GM12891 (cell line): ENCODE measurements at regions not wholly inside any gene's neighbourhood (a gene's known extent, or its start where the extent isn't known, plus 50 kb on each side); places are given as distances from the start of the nearest gene placed in this dataset.

Experiments used
- DNase-seq: peaks from one replicate; pipeline ENCODE4 v3.0.0; 2011; ENCODE audit warnings: low spot score; ENCODE audit not compliant: insufficient read length
- FAIRE-seq: peaks from 2 replicates; lab custom pipeline; 2011; peaks lifted over from hg19 to GRCh38; lab: Jason Lieb, UNC
- PAX5 ChIP-seq: IDR thresholded peaks from 2 replicates; pipeline ENCODE4 v1.6.1; 2011; ENCODE audit warnings: low read length, moderate library complexity, mild to moderate bottlenecking; ENCODE audit not compliant: insufficient read depth, severe bottlenecking
- POLR2A ChIP-seq: IDR thresholded peaks from 2 replicates; pipeline ENCODE4 v1.6.1; 2011; ENCODE audit warnings: low read depth, low read length, control low read depth
- POLR2AphosphoS5 ChIP-seq: IDR thresholded peaks from 2 replicates; pipeline ENCODE4 v1.6.1; 2011; ENCODE audit warnings: low read depth, low read length, control low read depth
- POU2F2 ChIP-seq: IDR thresholded peaks from 2 replicates; pipeline ENCODE4 v1.6.1; 2011; ENCODE audit warnings: low read depth, mild to moderate bottlenecking, control low read depth, low read length, moderate library complexity
- SPI1 ChIP-seq: IDR thresholded peaks from 2 replicates; pipeline ENCODE4 v1.6.1; 2011; ENCODE audit warnings: low read depth, low read length, control low read depth
- TAF1 ChIP-seq: IDR thresholded peaks from 2 replicates; pipeline ENCODE4 v1.6.1; 2011; ENCODE audit warnings: low read depth, low read length, control low read depth

- no peak for DNase-seq
- TF ChIP-seq POLR2AphosphoS5 (no peak), PAX5 (no peak), TAF1 (no peak), POU2F2 (no peak), POLR2A (no peak), SPI1 (no peak)
- FAIRE-seq = no peak
These were observed 478.5 kb downstream of the MBD2 start for GRCh38 chr18:53745986-53746385.

GRCh38 chr18:53745224-53745967 lies 479.1 kb downstream of the MBD2 start:
- no peak for DNase-seq
- TF ChIP-seq POU2F2 (no peak), SPI1 (no peak), PAX5 (no peak), POLR2A (no peak), TAF1 (no peak), POLR2AphosphoS5 (no peak)
- FAIRE-seq = no peak

- FAIRE-seq (no peak), DNase-seq (no peak)
- TF ChIP-seq SPI1 (no peak), TAF1 (no peak), POLR2AphosphoS5 (no peak), POLR2A (no peak), PAX5 (no peak), POU2F2 (no peak)
These were observed 484.8 kb downstream of the MBD2 start for GRCh38 chr18:53739700-53740099.

DNA sequence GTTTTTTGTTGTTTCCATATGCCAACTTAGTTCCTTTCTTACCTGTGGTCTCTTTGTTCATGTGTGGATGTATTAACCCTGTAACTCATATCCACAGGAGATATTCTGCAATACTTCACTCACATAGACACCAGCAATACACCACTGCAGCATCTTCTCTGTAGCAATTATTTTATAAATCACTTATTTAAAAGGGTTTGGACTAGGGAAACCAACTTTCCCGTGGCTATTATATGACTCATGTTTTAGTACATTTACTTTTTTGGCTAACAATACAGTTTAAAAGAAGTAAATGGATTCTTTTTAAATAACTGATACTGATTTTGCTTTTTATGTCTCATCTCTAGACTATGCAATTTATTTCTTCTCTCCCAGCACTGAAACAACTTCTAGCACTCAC lies 488.9 kb downstream of the MBD2 start:
- FAIRE-seq = no peak
- TF ChIP-seq PAX5 (no peak), SPI1 (no peak), POU2F2 (no peak), POLR2A (no peak), POLR2AphosphoS5 (no peak), TAF1 (no peak)
- no peak for DNase-seq

DNA sequence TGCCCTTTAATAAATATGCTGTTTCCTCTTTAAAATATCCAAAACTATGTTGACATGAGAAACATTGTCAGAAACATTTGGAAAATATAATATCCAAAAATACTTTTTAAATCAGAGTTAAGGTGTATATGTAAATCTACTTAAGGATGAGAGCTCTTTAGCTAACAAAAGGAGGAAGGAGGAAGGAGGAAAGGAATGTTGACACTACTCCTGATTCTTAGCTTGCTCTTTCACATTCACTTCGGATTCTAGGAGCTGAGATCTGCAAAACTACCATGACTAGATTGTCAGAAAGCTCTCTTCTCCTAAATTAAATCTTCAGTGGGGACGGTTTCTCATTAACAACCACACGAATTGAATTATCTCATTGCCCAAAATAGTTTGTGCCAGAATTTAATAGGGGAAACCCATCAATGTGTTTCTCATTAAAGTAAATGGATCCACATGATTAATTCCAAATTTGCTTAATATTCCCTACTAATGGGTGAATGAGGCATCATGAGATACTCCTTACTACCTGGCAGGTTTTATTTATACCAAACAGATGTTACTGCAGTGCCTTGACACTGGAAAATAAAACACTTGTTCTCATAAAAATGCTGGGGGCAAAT lies 509.1 kb downstream of the MBD2 start:
- TF ChIP-seq POLR2AphosphoS5 = no peak
- no peak for TF ChIP-seq TAF1
- no peak for TF ChIP-seq POLR2A
- no peak for TF ChIP-seq PAX5
- no peak for TF ChIP-seq SPI1
- TF ChIP-seq POU2F2 = no peak
- FAIRE-seq = no peak
- no peak for DNase-seq

GRCh38 chr18:53710080-53710479 lies 514.4 kb downstream of the MBD2 start:
- TF ChIP-seq POU2F2 = no peak
- TF ChIP-seq POLR2AphosphoS5 = no peak
- TF ChIP-seq SPI1 = no peak
- TF ChIP-seq PAX5 = no peak
- TF ChIP-seq TAF1 = no peak
- no peak for TF ChIP-seq POLR2A
- no peak for FAIRE-seq
- DNase-seq = no peak

DNA sequence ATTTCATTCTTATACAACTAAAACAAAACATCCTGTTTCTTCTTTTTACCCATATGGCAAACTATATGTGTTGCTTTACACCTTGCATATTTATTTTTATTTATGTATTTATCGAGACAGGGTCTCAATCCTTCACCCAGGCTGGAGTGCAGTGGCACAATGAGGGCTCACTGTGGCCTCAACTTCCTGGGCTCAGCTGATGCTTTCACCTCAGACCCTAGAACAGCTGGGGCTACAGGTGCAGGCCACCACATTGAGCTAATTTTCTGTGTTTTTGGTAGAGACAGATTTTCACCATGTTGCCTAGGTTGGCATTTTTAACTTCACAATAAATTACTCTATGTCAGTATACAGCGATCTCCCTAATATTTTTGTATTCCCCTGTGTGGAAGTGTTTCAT lies 522.0 kb downstream of the MBD2 start:
- no peak for DNase-seq
- FAIRE-seq = no peak
- TF ChIP-seq PAX5 = no peak
- no peak for TF ChIP-seq POLR2AphosphoS5
- no peak for TF ChIP-seq TAF1
- TF ChIP-seq SPI1 = no peak
- TF ChIP-seq POU2F2 = no peak
- TF ChIP-seq POLR2A = no peak

GRCh38 chr18:53701697-53702096 lies 522.8 kb downstream of the MBD2 start:
- TF ChIP-seq POU2F2 = no peak
- DNase-seq = no peak

GRCh38 chr18:53698907-53699306 lies 525.6 kb downstream of the MBD2 start:
- no peak for TF ChIP-seq SPI1
- FAIRE-seq (no peak), DNase-seq (no peak)

More at GRCh38 chr18:53701697-53702096, 522.8 kb downstream of the MBD2 start:
- no peak for FAIRE-seq

DNA sequence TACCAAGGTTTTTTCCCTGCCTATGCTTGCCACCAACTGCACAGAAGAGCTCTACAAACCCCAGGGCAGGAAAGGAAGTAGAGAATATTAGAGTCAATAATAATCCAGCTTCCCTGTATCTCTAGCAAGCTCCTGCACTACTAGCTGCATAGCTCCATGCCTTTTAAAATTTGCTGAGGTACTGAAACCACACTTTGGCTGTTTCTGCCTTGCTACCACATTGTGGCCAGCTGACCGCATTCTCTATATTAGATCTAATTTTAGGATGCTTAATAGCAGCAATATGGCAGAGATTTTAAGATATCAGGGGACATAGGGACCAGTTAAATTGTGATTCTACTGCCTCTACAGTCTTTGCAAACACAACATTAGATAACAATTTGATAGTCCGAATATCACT lies 534.6 kb downstream of the MBD2 start:
- FAIRE-seq (no peak), DNase-seq (no peak)
- TF ChIP-seq PAX5 (no peak), POU2F2 (no peak), TAF1 (no peak), POLR2A (no peak), POLR2AphosphoS5 (no peak), SPI1 (no peak)
